Fibroblast of pulmonary artery (primary cell): ENCODE measurements at regions not wholly inside any gene's neighbourhood (a gene's known extent, or its start where the extent isn't known, plus 50 kb on each side); places are given as distances from the start of the nearest gene placed in this dataset.

ENCODE experiments used
- DNase-seq: peaks from one replicate; pipeline ENCODE4 v3.0.0-alpha.2; 2010; ENCODE audit warnings: low read depth
- H3K4me3 ChIP-seq: replicated peaks from 2 replicates; pipeline ENCODE4 v1.5.1; 2011; ENCODE audit warnings: low read depth, mild to moderate bottlenecking, control low read depth, low read length, moderate library complexity
- CTCF ChIP-seq: IDR thresholded peaks from 2 replicates; pipeline ENCODE4 v1.5.1; 2011; ENCODE audit warnings: mild to moderate bottlenecking, control low read depth, low read length, inconsistent platforms; ENCODE audit errors: missing control alignments

GRCh38 chr9:13002740-13003139, 227.9 kb downstream of the LURAP1L start:
- no peak overlapping the region for H3K4me3 ChIP-seq
- no peak for DNase-seq
- no peak for TF ChIP-seq CTCF

GRCh38 chr9:13009871-13010270, 235.1 kb downstream of the LURAP1L start:
- no peak for DNase-seq
- TF ChIP-seq CTCF: no peak
- H3K4me3 ChIP-seq: no peak overlapping the region

GRCh38 chr9:13013991-13014883, 239.4 kb downstream of the LURAP1L start:
- TF ChIP-seq CTCF: no peak
- no peak overlapping the region for H3K4me3 ChIP-seq
- DNase-seq: peak; percentile 52

- TF ChIP-seq CTCF: no peak
- no peak for DNase-seq
- H3K4me3 ChIP-seq: no peak overlapping the region
These were observed 242.4 kb downstream of the LURAP1L start for GRCh38 chr9:13017260-13017659.

GRCh38 chr9:13020146-13021040, 245.6 kb downstream of the LURAP1L start:
- peak; percentile 55 for DNase-seq
- no peak for TF ChIP-seq CTCF
- H3K4me3 ChIP-seq: no peak overlapping the region

GRCh38 chr9:13022756-13023155, 247.9 kb downstream of the LURAP1L start:
- no peak overlapping the region for H3K4me3 ChIP-seq
- no peak for DNase-seq
- TF ChIP-seq CTCF: no peak
